GM18867 (cell line): ENCODE measurements at regions not wholly inside any gene's neighbourhood (a gene's known extent, or its start where the extent isn't known, plus 50 kb on each side); places are given as distances from the start of the nearest gene placed in this dataset.

Source experiments
- ATAC-seq: cut with Tn5 transposase; IDR thresholded peaks from one replicate; pipeline ENCODE4 v1.9.1; 2021; ENCODE audit warnings: mild to moderate bottlenecking, moderate library complexity; ENCODE audit not compliant: unreplicated experiment

GRCh38 chr6:11926594-11927407, 85.3 kb upstream of the HIVEP1 start:
- ATAC-seq: no peak

DNA sequence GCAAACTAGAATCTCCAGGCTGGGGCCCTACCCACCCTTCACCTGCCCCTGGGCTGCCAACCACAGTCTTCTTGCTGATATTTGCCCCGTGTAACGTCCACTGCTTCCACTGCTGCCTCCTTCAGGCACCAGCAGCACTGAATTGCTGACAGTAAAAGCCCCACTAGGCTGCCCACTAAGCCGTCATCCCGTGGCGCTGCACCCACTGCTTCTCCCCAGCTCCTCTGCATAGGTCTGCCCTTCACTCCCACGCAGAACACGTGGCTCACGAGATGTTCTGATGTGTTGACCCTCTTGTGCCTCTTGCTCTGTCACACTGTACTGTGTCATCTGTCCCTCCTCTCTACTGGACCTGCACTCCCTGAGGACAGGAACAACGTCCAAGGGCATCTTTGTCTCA, 86.3 kb upstream of the HIVEP1 start:
- no peak for ATAC-seq

- no peak for ATAC-seq
These were observed 88.5 kb upstream of the HIVEP1 start for GRCh38 chr6:11923621-11924020.

DNA sequence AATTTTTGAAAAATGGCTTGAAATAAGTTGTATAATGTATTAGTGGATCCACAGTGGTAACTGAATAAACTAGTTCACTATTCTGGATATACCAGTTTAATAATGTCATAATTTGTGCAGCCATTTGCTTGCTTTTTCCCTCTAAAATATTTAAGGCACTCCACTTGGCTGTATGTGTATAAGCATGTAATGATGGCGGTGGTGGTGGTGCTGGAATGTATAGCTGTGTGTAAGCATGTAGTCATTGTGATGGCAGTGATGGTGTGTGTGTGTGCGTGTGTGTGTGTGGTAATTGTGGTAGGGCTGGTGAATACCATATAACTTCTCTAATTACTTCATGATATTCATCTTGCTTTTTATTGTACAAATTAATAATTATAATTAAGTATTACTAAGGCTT, 89.2 kb upstream of the HIVEP1 start:
- no peak for ATAC-seq

GRCh38 chr6:11921751-11922150, 90.4 kb upstream of the HIVEP1 start:
- ATAC-seq: no peak

GRCh38 chr6:11921017-11921438, 91.1 kb upstream of the HIVEP1 start:
- no peak for ATAC-seq

DNA sequence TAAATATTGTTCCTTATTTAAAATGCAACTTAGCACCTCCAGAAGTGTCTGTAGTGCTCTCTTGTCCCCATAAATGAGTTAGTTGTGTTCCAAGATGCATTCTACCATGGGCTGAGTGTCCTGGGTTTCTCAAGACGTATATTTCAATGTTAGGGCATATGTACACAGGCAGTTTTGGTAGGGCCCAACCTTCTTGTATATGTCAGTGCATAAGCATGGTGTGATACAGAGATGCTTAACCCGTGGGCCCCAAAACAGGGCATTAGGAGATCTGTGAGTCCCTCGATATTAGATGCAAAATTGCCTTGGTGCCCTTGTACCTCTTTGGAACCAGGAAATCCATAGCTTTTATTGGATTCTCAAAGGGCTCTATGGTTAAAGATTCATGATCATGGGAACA, 91.5 kb upstream of the HIVEP1 start:
- ATAC-seq: no peak

- ATAC-seq: no peak
These were observed 92.2 kb upstream of the HIVEP1 start for GRCh38 chr6:11919771-11920440.

DNA sequence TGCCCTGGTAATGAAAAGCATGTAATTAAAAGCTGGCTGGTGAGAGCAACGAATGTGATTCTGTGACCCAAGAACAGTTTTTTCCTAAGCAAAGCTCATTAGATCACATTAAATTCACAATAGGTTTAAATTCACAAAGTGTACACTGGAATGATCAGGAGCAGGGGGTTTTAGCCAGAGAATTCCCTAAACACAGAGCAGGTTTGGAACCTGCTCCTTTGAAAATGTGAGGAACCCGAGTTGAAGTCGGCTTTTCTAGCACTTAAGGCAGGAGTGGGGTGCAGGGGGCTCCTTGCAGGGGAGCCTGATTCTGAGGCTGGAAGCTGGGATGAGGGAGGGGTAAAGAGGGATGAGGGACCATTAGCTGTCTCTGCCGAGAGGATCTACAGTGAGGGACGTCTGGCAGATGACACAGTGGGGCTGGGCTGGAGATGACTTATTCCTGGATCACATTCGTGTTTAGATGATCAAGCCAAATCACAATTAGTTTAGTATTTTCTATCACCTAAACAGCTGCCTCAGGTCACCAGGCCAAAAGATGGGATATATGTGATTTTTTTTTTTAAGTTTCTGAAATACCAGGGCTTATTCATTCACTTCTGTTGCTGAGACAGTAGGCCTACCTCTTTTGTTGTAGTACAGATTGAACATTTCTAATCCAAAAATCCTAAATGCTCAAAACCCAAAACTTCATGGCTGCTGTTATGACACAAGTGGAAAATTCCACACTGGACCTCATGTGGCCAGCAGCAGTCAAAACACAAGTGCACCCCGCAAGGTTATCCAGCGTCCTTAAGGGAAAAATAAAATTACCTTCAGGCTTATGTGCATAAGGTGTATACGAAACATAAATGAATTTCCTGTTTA, 93.1 kb upstream of the HIVEP1 start:
- ATAC-seq: no peak

- no peak for ATAC-seq
These were observed 94.0 kb upstream of the HIVEP1 start for GRCh38 chr6:11917951-11918738.

GRCh38 chr6:11912420-11912819, 99.7 kb upstream of the HIVEP1 start:
- ATAC-seq: no peak

DNA sequence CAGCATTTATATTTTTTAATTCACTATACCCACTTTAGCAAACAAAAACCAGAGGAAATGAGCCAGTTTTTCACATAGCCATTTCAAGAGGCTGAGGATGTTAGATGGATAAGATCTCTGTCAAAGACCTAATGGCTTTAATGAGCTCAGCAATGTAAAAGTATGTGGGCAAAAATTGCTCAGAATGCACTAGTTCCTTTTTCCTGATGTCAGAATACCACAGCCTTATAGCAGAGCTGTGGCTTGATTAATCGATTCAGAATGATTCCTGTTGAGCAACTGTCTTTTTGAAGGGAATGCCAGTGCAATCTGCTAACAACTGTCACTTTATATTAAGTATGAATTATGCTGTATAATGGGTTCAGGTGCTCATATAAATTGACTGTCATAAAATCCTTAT, 100.6 kb upstream of the HIVEP1 start:
- ATAC-seq: no peak

- no peak for ATAC-seq
These were observed 102.4 kb upstream of the HIVEP1 start for GRCh38 chr6:11909696-11910132.

DNA sequence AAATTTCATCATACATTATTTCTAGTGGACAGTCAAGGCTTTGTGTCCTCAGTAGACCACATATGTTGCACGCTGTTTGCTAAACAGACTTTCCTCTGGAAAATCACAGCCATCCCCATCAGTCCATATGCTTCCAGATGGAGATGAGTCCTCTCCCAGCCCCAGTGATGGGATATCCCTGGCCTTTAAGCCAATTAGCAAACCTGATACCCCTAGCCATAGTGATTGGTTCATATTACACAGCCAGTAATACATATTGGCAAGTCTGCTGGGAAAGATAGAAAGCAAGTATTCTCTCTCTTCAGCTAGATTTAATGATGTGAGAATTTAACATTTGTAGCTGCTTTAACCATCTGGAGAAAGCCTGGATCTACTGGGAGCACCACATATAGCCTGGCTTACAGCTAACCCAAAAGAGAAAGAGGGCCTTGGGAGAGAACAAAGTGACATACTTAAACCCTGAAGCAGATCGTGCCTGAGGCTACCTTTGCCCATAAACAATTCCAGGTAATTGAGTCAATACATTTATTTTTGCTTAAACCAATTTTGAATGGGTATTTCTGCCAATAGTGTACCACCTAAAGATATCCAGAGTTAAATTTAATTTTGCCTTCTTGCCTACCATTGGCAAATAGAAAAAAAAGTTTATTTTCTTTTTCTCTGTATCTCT, 103.5 kb upstream of the HIVEP1 start:
- no peak for ATAC-seq

DNA sequence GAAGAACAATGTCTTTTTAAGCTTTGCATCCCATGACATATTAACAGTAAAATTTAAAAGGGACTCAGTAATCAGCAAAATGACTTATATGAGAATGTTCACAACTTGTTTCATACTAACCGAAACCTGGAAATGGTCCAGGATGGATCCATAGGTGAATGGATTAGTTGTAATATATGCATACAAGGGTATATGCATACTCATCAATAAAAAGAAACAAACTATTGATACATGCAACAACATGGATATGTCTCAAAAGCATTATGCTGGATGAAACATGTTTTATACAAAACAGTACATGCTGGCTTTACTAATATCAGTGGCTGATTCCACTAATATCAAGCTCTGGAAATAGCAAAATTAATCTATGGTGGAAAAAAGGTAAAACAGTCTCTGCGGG, 108.5 kb upstream of the HIVEP1 start:
- no peak for ATAC-seq

GRCh38 chr6:11902527-11902926, 109.6 kb upstream of the HIVEP1 start:
- ATAC-seq: no peak

GRCh38 chr6:11900662-11901598, 111.2 kb upstream of the HIVEP1 start:
- no peak for ATAC-seq

DNA sequence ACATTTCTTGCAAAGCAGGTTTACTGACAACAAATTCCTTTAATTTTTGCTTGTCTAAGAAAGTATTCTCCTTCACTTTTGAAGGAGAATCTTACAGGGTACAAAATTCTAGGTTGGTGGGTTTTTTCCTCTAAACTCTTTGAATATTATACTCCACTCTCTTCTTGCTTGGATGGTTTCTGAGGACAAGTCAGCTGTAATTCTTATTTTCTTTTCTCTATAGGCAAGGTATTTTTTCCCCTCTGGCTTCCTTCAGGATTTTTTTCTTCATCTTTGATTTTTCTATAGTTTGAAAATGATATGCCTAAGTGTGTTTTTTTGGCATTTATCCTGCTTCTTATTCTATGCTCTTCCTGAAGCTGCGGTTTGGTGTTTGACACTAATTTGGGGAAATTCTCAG, 112.5 kb upstream of the HIVEP1 start:
- ATAC-seq: no peak

GRCh38 chr6:11894212-11894611, 115.6 kb upstream of the ADTRP start:
- no peak for ATAC-seq
